Natural killer cell (primary cell): ENCODE measurements at regions not wholly inside any gene's neighbourhood (a gene's known extent, or its start where the extent isn't known, plus 50 kb on each side); places are given as distances from the start of the nearest gene placed in this dataset.

Source experiments
- ATAC-seq, 3 donors: fragments of 150-1000 bp in 2 of 3; fragments of 200-7000 bp in 1 of 3; cut with Tn5 transposase; 1 replicate in 1 of 3; 2 replicates in 2 of 3; pipeline ENCODE4 v1.10.0; 2021; ENCODE audit warnings: mild to moderate bottlenecking in 2 of 3, moderate library complexity in 2 of 3
- DNase-seq, 2 donors: peaks; one replicate each; pipeline versions ENCODE4 v3.0.0 to v3.0.0-alpha.2; 2013 to 2021; ENCODE audit warnings: mixed read lengths in 1 of 2
- H3K27ac ChIP-seq: one replicate; pipeline ENCODE4 v1.5.1; 2013; ENCODE audit warnings: mild to moderate bottlenecking, low read length
- H3K27me3 ChIP-seq: one replicate; pipeline ENCODE4 v1.6.1; 2013; ENCODE audit warnings: low read length; ENCODE audit not compliant: control insufficient read depth, insufficient read depth
- H3K36me3 ChIP-seq: one replicate; pipeline ENCODE4 v1.6.1; 2013; ENCODE audit warnings: low read length; ENCODE audit not compliant: control insufficient read depth, insufficient read depth
- H3K4me1 ChIP-seq: one replicate; pipeline ENCODE4 v1.6.1; 2013; ENCODE audit warnings: low read length; ENCODE audit not compliant: control insufficient read depth, insufficient read depth
- H3K4me3 ChIP-seq: one replicate; pipeline ENCODE4 v1.5.1; 2013; ENCODE audit warnings: low read length
- H3K9me3 ChIP-seq: one replicate; pipeline ENCODE4 v1.6.1; 2013; ENCODE audit warnings: low read length; ENCODE audit not compliant: control insufficient read depth, insufficient read depth
- H3K27ac Mint-ChIP-seq, 2 donors: one replicate each; pipeline ENCODE4 v1.8.0; 2022; ENCODE audit warnings: mild to moderate bottlenecking in 2 of 2, mixed read lengths in 2 of 2, moderate library complexity in 1 of 2
- H3K27me3 Mint-ChIP-seq, 2 donors: one replicate each; pipeline ENCODE4 v1.8.0; 2022; ENCODE audit warnings: low read depth in 2 of 2, mixed read lengths in 2 of 2
- H3K36me3 Mint-ChIP-seq: one replicate; pipeline ENCODE4 v1.8.0; 2022; ENCODE audit warnings: mixed read lengths
- H3K4me1 Mint-ChIP-seq, 2 donors: one replicate each; pipeline ENCODE4 v1.8.0; 2022; ENCODE audit warnings: mixed read lengths in 2 of 2
- H3K4me3 Mint-ChIP-seq: one replicate; pipeline ENCODE4 v1.8.0; 2022; ENCODE audit warnings: mild to moderate bottlenecking, moderate library complexity, mixed read lengths
- H3K9me3 Mint-ChIP-seq, 2 donors: one replicate each; pipeline ENCODE4 v1.8.0; 2022; ENCODE audit warnings: mixed read lengths in 2 of 2
- CTCF ChIP-seq: fragments of 200-600 bp; IDR thresholded peaks from one replicate; pipeline ENCODE4 v1.8.0; 2022; ENCODE audit warnings: antibody characterized with exemption
- WGBS: methylation state at CpG from one replicate; pipeline ENCODE4 v1.1.7; 2013; ENCODE audit warnings: missing lambda C conversion rate; ENCODE audit not compliant: insufficient coverage; 5-methylcytosine and 5-hydroxymethylcytosine counted together
- intact Hi-C: fragments of 100-400 bp; cut with micrococcal nuclease; formaldehyde crosslinking; loops from one replicate; pipeline ENCODE4 v1.14.2; 2022

GRCh38 chr13:48159826-48160225 is 64.9 kb upstream of the MED4 start:
- Mint-ChIP-seq H3K27ac (peak overlapping the region; percentile 25 to 64), H3K4me3 (no peak overlapping the region), H3K27me3 (no peaks in the 10 kb centered on the region), H3K36me3 (no peaks in the 10 kb centered on the region), H3K9me3 (peaks cover 0 to 3% of the 10 kb centered on the region in 2 donors), H3K4me1 (peaks cover 45 to 47% of the 10 kb centered on the region in 2 donors)
- intact Hi-C loops, result loop anchor here (5.0 to 10.0 kb wide), 2 partner anchors 145 to 242 kb away; partner anchors contain the start of gene RB1
- WGBS, result no CpG with 5 or more reads among the region's 3 CpGs
- no peaks in the 10 kb centered on the region for H3K9me3 ChIP-seq
- ATAC-seq (no peak), DNase-seq (no peak)
- no peak for TF ChIP-seq CTCF
- no peak overlapping the region for H3K27ac ChIP-seq
- H3K4me3 ChIP-seq, result no peak overlapping the region
- H3K27me3 ChIP-seq, result no peaks in the 10 kb centered on the region
- no peaks in the 10 kb centered on the region for H3K36me3 ChIP-seq
- H3K4me1 ChIP-seq, result peaks cover 34% of the 10 kb centered on the region

GRCh38 chr13:48159401-48159800 is 64.5 kb upstream of the MED4 start:
- ATAC-seq (no peak), DNase-seq (no peak)
- Mint-ChIP-seq H3K27ac (no peak overlapping the region), H3K27me3 (no peaks in the 10 kb centered on the region), H3K4me3 (no peak overlapping the region), H3K4me1 (peaks cover 48 to 49% of the 10 kb centered on the region in 2 donors), H3K9me3 (peaks cover 0 to 3% of the 10 kb centered on the region in 2 donors), H3K36me3 (no peaks in the 10 kb centered on the region)
- Histone ChIP-seq H3K4me1 (peaks cover 37% of the 10 kb centered on the region), H3K9me3 (no peaks in the 10 kb centered on the region), H3K27me3 (no peaks in the 10 kb centered on the region), H3K27ac (no peak overlapping the region), H3K4me3 (no peak overlapping the region), H3K36me3 (no peaks in the 10 kb centered on the region)
- intact Hi-C loops, result loop anchor here (5.0 to 10.0 kb wide), 2 partner anchors 145 to 243 kb away; partner anchors contain the start of gene RB1
- no peak for TF ChIP-seq CTCF

- Mint-ChIP-seq H3K36me3 (no peaks in the 10 kb centered on the region), H3K9me3 (peaks cover 0 to 3% of the 10 kb centered on the region in 2 donors), H3K27ac (peak overlapping the region in 1 of 2 donors; percentile 58), H3K4me1 (peaks cover 48 to 54% of the 10 kb centered on the region in 2 donors), H3K4me3 (no peak overlapping the region), H3K27me3 (no peaks in the 10 kb centered on the region)
- intact Hi-C loops, result loop anchor here (5.0 to 10.0 kb wide), 2 partner anchors 146 to 243 kb away; partner anchors contain the start of gene RB1
- DNase-seq (no peak), ATAC-seq (no peak)
- H3K4me3 ChIP-seq, result no peak overlapping the region
- H3K27ac ChIP-seq, result no peak overlapping the region
- no peak for TF ChIP-seq CTCF
- H3K36me3 ChIP-seq, result no peaks in the 10 kb centered on the region
- H3K9me3 ChIP-seq, result no peaks in the 10 kb centered on the region
- 84% methylated on average over 3 of the region's 3 CpGs for WGBS
- peaks cover 37% of the 10 kb centered on the region for H3K4me1 ChIP-seq
- no peaks in the 10 kb centered on the region for H3K27me3 ChIP-seq
These were observed 64.0 kb upstream of the MED4 start for GRCh38 chr13:48158915-48159314.

- Histone ChIP-seq H3K9me3 (no peaks in the 10 kb centered on the region), H3K4me1 (peaks cover 37% of the 10 kb centered on the region), H3K27me3 (no peaks in the 10 kb centered on the region), H3K4me3 (no peak overlapping the region), H3K27ac (no peak overlapping the region), H3K36me3 (no peaks in the 10 kb centered on the region)
- Mint-ChIP-seq H3K4me1 (peaks cover 50 to 57% of the 10 kb centered on the region in 2 donors), H3K9me3 (peaks cover 0 to 3% of the 10 kb centered on the region in 2 donors), H3K36me3 (no peaks in the 10 kb centered on the region), H3K27ac (peak overlapping the region; percentile 17 to 58), H3K27me3 (no peaks in the 10 kb centered on the region), H3K4me3 (peak overlapping the region; percentile 11)
- no CpG with 5 or more reads among the region's 1 CpG for WGBS
- ATAC-seq (no peak), DNase-seq (peak in 1 of 2 donors; percentile 58)
- no peak for TF ChIP-seq CTCF
- intact Hi-C loops, result loop anchor here (5.0 to 10.0 kb wide), 2 partner anchors 147 to 244 kb away; partner anchors contain the start of gene RB1
These were observed 63.4 kb upstream of the MED4 start for GRCh38 chr13:48158290-48158689.
